IMR-90 (cell line): ENCODE measurements at regions not wholly inside any gene's neighbourhood (a gene's known extent, or its start where the extent isn't known, plus 50 kb on each side); places are given as distances from the start of the nearest gene placed in this dataset.

Experiments used
- ATAC-seq: fragments of 200-7000 bp; cut with Tn5 transposase; 2 replicates; pipeline ENCODE4 v1.9.1; 2020; ENCODE audit warnings: low read depth, mild to moderate bottlenecking, moderate library complexity
- BruUV-seq: library from RNA; stranded (reverse); fragments of 400-500 nt; replicated peaks from 2 replicates; lab custom pipeline; 2021; lab: Mats Ljungman, UMichigan
- CTCF ChIA-PET: fragments of 300-600 bp; formaldehyde crosslinking; extraction: SDS; loops from one replicate; lab custom pipeline; 2021; ENCODE audit warnings: antibody characterized with exemption; lab: Yijun Ruan, JAX
- POLR2A ChIA-PET: fragments of 300-600 bp; sonication (Branson Sonifier 250); formaldehyde crosslinking; loops from one replicate; lab custom pipeline; 2022; ENCODE audit warnings: antibody characterized with exemption; ENCODE audit not compliant: unreplicated experiment; lab: Charles Lee
- DNase-seq: peaks from one replicate; pipeline ENCODE4 v3.0.0; 2013
- H2AFZ ChIP-seq: replicated peaks from 2 replicates; pipeline ENCODE3; 2013; ENCODE audit warnings: low read length, mild to moderate bottlenecking; ENCODE audit not compliant: poor library complexity
- H2AK5ac ChIP-seq: 2 replicates; pipeline ENCODE4 v1.6.1; 2013; ENCODE audit warnings: low read depth, low read length, inconsistent platforms
- H2AK9ac ChIP-seq: replicated peaks from 2 replicates; pipeline ENCODE3; 2013; ENCODE audit warnings: mild to moderate bottlenecking, low read depth, low read length, moderate library complexity; ENCODE audit not compliant: poor library complexity
- H2BK120ac ChIP-seq: 2 replicates; pipeline ENCODE4 v1.6.1; 2013; ENCODE audit warnings: low read depth, low read length, inconsistent platforms
- H2BK15ac ChIP-seq: 3 replicates; pipeline ENCODE4 v1.6.1; 2013; ENCODE audit warnings: low read depth, low read length, inconsistent platforms
- H2BK20ac ChIP-seq: 2 replicates; pipeline ENCODE4 v1.6.1; 2013; ENCODE audit warnings: low read depth, mild to moderate bottlenecking, inconsistent platforms, low read length, moderate library complexity
- H2BK5ac ChIP-seq: 2 replicates; pipeline ENCODE4 v1.6.1; 2013; ENCODE audit warnings: mild to moderate bottlenecking, low read depth, low read length, inconsistent platforms; ENCODE audit not compliant: poor library complexity, severe bottlenecking
- H3K14ac ChIP-seq: replicated peaks from 2 replicates; pipeline ENCODE4 v1.6.1; 2013; ENCODE audit warnings: low read depth, low read length, inconsistent platforms
- H3K18ac ChIP-seq: 2 replicates; pipeline ENCODE4 v1.6.1; 2013; ENCODE audit warnings: low read depth, low read length, control low read depth
- H3K23ac ChIP-seq: 2 replicates; pipeline ENCODE4 v1.6.1; 2013; ENCODE audit warnings: low read depth, low read length, inconsistent platforms
- H3K27ac ChIP-seq: 2 replicates; pipeline ENCODE4 v1.5.1; 2013; ENCODE audit warnings: mild to moderate bottlenecking, control low read depth, low read length; ENCODE audit not compliant: insufficient read depth
- H3K27me3 ChIP-seq: 2 replicates; pipeline ENCODE4 v1.6.1; 2013; ENCODE audit warnings: low read length; ENCODE audit not compliant: control insufficient read depth, insufficient read depth
- H3K36me3 ChIP-seq: 2 replicates; pipeline ENCODE4 v1.6.1; 2013; ENCODE audit warnings: low read length, mixed read lengths; ENCODE audit not compliant: control insufficient read depth, insufficient read depth
- H3K4ac ChIP-seq: 2 replicates; pipeline ENCODE4 v1.6.1; 2013; ENCODE audit warnings: low read depth, low read length, inconsistent platforms
- H3K4me1 ChIP-seq: 2 replicates; pipeline ENCODE4 v1.6.1; 2013; ENCODE audit warnings: low read length, mixed read lengths; ENCODE audit not compliant: control insufficient read depth, insufficient read depth
- H3K4me2 ChIP-seq: 2 replicates; pipeline ENCODE4 v1.6.1; 2013; ENCODE audit warnings: low read depth, mild to moderate bottlenecking, control low read depth, low read length, moderate library complexity
- H3K4me3 ChIP-seq: 2 replicates; pipeline ENCODE4 v1.5.1; 2013; ENCODE audit warnings: low read depth, mild to moderate bottlenecking, control low read depth, low read length, moderate library complexity; ENCODE audit not compliant: insufficient read depth
- H3K56ac ChIP-seq: 2 replicates; pipeline ENCODE4 v1.6.1; 2013; ENCODE audit warnings: low read length, inconsistent platforms; ENCODE audit not compliant: insufficient read depth; ENCODE audit errors: extremely low read depth
- H3K79me1 ChIP-seq, 2 experiments: 2 replicates each; pipeline ENCODE4 v1.6.1; 2013; ENCODE audit warnings: low read length in 2 of 2, inconsistent platforms in 1 of 2, low read depth in 1 of 2
- H3K9ac ChIP-seq: 2 replicates; pipeline ENCODE4 v1.6.1; 2013; ENCODE audit warnings: low read depth, low read length, control low read depth
- H3K9me1 ChIP-seq: 2 replicates; pipeline ENCODE4 v1.6.1; 2013; ENCODE audit warnings: low read length, inconsistent platforms; ENCODE audit not compliant: insufficient read depth
- H3K9me3 ChIP-seq: 2 replicates; pipeline ENCODE4 v1.6.1; 2013; ENCODE audit warnings: low read length; ENCODE audit not compliant: control insufficient read depth, insufficient read depth
- H4K20me1 ChIP-seq: 2 replicates; pipeline ENCODE4 v1.6.1; 2013; ENCODE audit warnings: low read length, inconsistent platforms; ENCODE audit not compliant: insufficient read depth
- H4K5ac ChIP-seq: 2 replicates; pipeline ENCODE4 v1.6.1; 2013; ENCODE audit warnings: mild to moderate bottlenecking, low read depth, low read length, control low read depth
- H4K8ac ChIP-seq, 2 experiments: 2 replicates each; pipeline ENCODE4 v1.6.1; 2013; ENCODE audit warnings: low read depth in 2 of 2, low read length in 2 of 2, control low read depth in 1 of 2, inconsistent platforms in 1 of 2
- H4K91ac ChIP-seq: 2 replicates; pipeline ENCODE4 v1.6.1; 2013; ENCODE audit warnings: low read depth, low read length, inconsistent platforms; ENCODE audit not compliant: insufficient read depth
- BHLHE40 ChIP-seq: fragments of 150-350 bp; IDR thresholded peaks from 2 replicates; pipeline ENCODE4 v1.6.1; 2016; ENCODE audit warnings: mild to moderate bottlenecking, low read depth, low read length
- CEBPB ChIP-seq: IDR thresholded peaks from 2 replicates; pipeline ENCODE4 v1.6.1; 2012; ENCODE audit warnings: low read depth, low read length, improper control_type of control experiment
- CHD1 ChIP-seq: IDR thresholded peaks from 2 replicates; pipeline ENCODE4 v1.6.1; 2012; ENCODE audit warnings: low read depth, low read length, improper control_type of control experiment
- FOS ChIP-seq: fragments of 150-350 bp; IDR thresholded peaks from 2 replicates; pipeline ENCODE4 v1.6.1; 2016; ENCODE audit warnings: low read depth, low read length
- MAFK ChIP-seq: IDR thresholded peaks from 2 replicates; pipeline ENCODE4 v1.6.1; 2012; ENCODE audit warnings: low read depth, low read length, improper control_type of control experiment
- MAZ ChIP-seq: IDR thresholded peaks from 2 replicates; pipeline ENCODE4 v1.6.1; 2012; ENCODE audit warnings: low read depth, mild to moderate bottlenecking, low read length, improper control_type of control experiment, moderate library complexity, borderline replicate concordance
- MXI1 ChIP-seq: IDR thresholded peaks from 2 replicates; pipeline ENCODE4 v1.6.1; 2012; ENCODE audit warnings: low read depth, mild to moderate bottlenecking, low read length, moderate library complexity, borderline replicate concordance
- NFE2L2 ChIP-seq: fragments of 150-350 bp; IDR thresholded peaks from 2 replicates; pipeline ENCODE4 v1.6.1; 2016; ENCODE audit warnings: low read depth, mild to moderate bottlenecking, low read length
- POLR2A ChIP-seq: IDR thresholded peaks from 2 replicates; pipeline ENCODE4 v1.6.1; 2012; ENCODE audit warnings: mild to moderate bottlenecking, low read depth, low read length
- RAD21 ChIP-seq: IDR thresholded peaks from 2 replicates; pipeline ENCODE4 v1.6.1; 2012; ENCODE audit warnings: low read length, improper control_type of control experiment
- RCOR1 ChIP-seq: IDR thresholded peaks from 2 replicates; pipeline ENCODE4 v1.6.1; 2012; ENCODE audit warnings: mild to moderate bottlenecking, low read length, improper control_type of control experiment; ENCODE audit not compliant: insufficient replicate concordance
- RFX5 ChIP-seq: IDR thresholded peaks from 2 replicates; pipeline ENCODE4 v1.8.0; 2012; ENCODE audit warnings: low read depth, mild to moderate bottlenecking, low read length, moderate library complexity
- SMC3 ChIP-seq: fragments of 150-350 bp; IDR thresholded peaks from 2 replicates; pipeline ENCODE4 v1.6.1; 2016; ENCODE audit warnings: low read depth, mild to moderate bottlenecking, antibody characterized with exemption, low read length, moderate library complexity
- WGBS, 2 experiments: methylation state at CpG; one replicate each; pipeline versions ENCODE4 v1.1.5 to v1.1.7; 2013; ENCODE audit warnings: missing lambda C conversion rate in 2 of 2; ENCODE audit not compliant: insufficient read length in 1 of 2; ENCODE audit errors: extremely low coverage in 2 of 2; 5-methylcytosine and 5-hydroxymethylcytosine counted together
- dilution Hi-C: fragments of 300-500 bp; cut with HindIII; formaldehyde crosslinking; loops from one replicate; pipeline ENCODE4 v1.14.3; 2018; ENCODE audit warnings: low sequenced_read_pairs; ENCODE audit not compliant: unreplicated experiment
- in situ Hi-C: fragments of 300-500 bp; cut with MboI; formaldehyde crosslinking; loops from 3 replicates; pipeline ENCODE4 v1.14.3; 2019; ENCODE audit warnings: low sequenced_read_pairs, inconsistent platforms, mixed read lengths
- intact Hi-C: fragments of 100-400 bp; cut with micrococcal nuclease; formaldehyde crosslinking; loops from 2 replicates; pipeline ENCODE4 v1.10.0; 2022
- TF ChIP-seq, protein P1 (sequence below): conservative IDR thresholded peaks from 2 replicates; pipeline ENCODE4 v1.5.1; 2012; ENCODE audit warnings: mild to moderate bottlenecking, low read depth, low read length, improper control_type of control experiment
- TF ChIP-seq, protein P2 (sequence below): fragments of 150-350 bp; IDR thresholded peaks from 2 replicates; pipeline ENCODE4 v1.6.1; 2017; ENCODE audit warnings: mild to moderate bottlenecking, antibody characterized with exemption, low read length, low read depth
- TF ChIP-seq, protein P3 (sequence below): fragments of 150-350 bp; IDR thresholded peaks from 2 replicates; pipeline ENCODE4 v1.6.1; 2016; ENCODE audit warnings: low read depth, mild to moderate bottlenecking, low read length, moderate library complexity, borderline replicate concordance

DNA sequence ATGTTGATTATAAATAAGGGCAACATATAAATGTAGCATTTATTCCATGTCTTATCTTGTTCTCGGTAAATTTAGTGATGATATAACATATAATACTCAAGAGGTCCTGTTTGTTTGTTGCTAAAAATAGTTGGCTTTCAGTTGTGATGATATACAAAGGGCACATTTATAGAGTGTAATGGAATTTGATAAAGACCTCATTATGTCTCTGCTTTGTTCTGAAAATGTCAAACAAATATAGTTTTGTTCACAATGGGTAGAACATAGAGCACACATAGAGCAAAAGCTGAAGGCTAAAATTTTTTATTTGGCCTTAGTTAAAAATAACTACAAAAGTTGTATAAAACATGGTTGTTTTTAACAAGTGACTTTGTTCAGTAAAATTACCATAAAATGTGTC, 477.1 kb upstream of the SMC2 start:
- CTCF ChIA-PET = no interaction called here
- Histone ChIP-seq H3K27me3 (no peaks in the 10 kb centered on the region), H3K9me1 (no peaks in the 10 kb centered on the region), H4K20me1 (no peaks in the 10 kb centered on the region), H3K4ac (no peak overlapping the region), H3K4me3 (no peak overlapping the region), H2AK5ac (no peak overlapping the region), H2BK15ac (no peak overlapping the region), H4K5ac (no peak overlapping the region), H4K91ac (no peak overlapping the region), H2AFZ (no peak overlapping the region), H3K18ac (no peak overlapping the region), H3K36me3 (no peaks in the 10 kb centered on the region), H3K9me3 (peaks cover 7% of the 10 kb centered on the region), H2AK9ac (no peak overlapping the region), H3K4me1 (no peaks in the 10 kb centered on the region), H2BK120ac (no peak overlapping the region), H2BK5ac (no peak overlapping the region), H3K56ac (no peak overlapping the region), H3K14ac (no peak overlapping the region), H3K79me1 (no peaks in the 10 kb centered on the region), H3K4me2 (no peak overlapping the region), H3K27ac (no peak overlapping the region), H3K23ac (no peak overlapping the region), H2BK20ac (no peak overlapping the region), H3K9ac (no peak overlapping the region), H4K8ac (no peak overlapping the region)
- TF ChIP-seq RCOR1 (no peak), POLR2A (no peak), MAFK (no peak), MAZ (no peak), SMC3 (no peak), RAD21 (no peak), NFE2L2 (no peak), MXI1 (no peak), RFX5 (no peak), CEBPB (no peak), BHLHE40 (no peak), CHD1 (no peak), FOS (no peak)
- TF ChIP-seq, protein P1, sequence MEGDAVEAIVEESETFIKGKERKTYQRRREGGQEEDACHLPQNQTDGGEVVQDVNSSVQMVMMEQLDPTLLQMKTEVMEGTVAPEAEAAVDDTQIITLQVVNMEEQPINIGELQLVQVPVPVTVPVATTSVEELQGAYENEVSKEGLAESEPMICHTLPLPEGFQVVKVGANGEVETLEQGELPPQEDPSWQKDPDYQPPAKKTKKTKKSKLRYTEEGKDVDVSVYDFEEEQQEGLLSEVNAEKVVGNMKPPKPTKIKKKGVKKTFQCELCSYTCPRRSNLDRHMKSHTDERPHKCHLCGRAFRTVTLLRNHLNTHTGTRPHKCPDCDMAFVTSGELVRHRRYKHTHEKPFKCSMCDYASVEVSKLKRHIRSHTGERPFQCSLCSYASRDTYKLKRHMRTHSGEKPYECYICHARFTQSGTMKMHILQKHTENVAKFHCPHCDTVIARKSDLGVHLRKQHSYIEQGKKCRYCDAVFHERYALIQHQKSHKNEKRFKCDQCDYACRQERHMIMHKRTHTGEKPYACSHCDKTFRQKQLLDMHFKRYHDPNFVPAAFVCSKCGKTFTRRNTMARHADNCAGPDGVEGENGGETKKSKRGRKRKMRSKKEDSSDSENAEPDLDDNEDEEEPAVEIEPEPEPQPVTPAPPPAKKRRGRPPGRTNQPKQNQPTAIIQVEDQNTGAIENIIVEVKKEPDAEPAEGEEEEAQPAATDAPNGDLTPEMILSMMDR = no peak
- TF ChIP-seq, protein P2, sequence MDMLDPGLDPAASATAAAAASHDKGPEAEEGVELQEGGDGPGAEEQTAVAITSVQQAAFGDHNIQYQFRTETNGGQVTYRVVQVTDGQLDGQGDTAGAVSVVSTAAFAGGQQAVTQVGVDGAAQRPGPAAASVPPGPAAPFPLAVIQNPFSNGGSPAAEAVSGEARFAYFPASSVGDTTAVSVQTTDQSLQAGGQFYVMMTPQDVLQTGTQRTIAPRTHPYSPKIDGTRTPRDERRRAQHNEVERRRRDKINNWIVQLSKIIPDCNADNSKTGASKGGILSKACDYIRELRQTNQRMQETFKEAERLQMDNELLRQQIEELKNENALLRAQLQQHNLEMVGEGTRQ = no peak
- TF ChIP-seq, protein P3, sequence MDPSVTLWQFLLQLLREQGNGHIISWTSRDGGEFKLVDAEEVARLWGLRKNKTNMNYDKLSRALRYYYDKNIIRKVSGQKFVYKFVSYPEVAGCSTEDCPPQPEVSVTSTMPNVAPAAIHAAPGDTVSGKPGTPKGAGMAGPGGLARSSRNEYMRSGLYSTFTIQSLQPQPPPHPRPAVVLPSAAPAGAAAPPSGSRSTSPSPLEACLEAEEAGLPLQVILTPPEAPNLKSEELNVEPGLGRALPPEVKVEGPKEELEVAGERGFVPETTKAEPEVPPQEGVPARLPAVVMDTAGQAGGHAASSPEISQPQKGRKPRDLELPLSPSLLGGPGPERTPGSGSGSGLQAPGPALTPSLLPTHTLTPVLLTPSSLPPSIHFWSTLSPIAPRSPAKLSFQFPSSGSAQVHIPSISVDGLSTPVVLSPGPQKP = no peak
- POLR2A ChIA-PET = no interaction called here
- no CpG with 5 or more reads among the region's 1 CpG for WGBS, 2 experiments
- DNase-seq (no peak), ATAC-seq (no peak)
- no TSS peak for BruUV-seq
- intact Hi-C loops = no loop called here
- in situ Hi-C loops = no loop called here
- dilution Hi-C loops = no loop called here
